ENCODE measurements at regions not wholly inside any gene's neighbourhood (a gene's known extent, or its start where the extent isn't known, plus 50 kb on each side); places are given as distances from the start of the nearest gene placed in this dataset.

GRCh38 chr5:68468322-68468721 is 252.8 kb downstream of the PIK3R1 start (continued):
- TF ChIP-seq ZNF596 (tag by site-specific recombination; IDR thresholded peaks at IDR 0.05) (no peak), ZSCAN4 (tag by site-specific recombination; IDR thresholded peaks at IDR 0.05) (no peak), BCL11B (tag by site-specific recombination; IDR thresholded peaks at IDR 0.05; ENCODE audit: low read depth) (no peak), ZNF404 (tag by site-specific recombination; IDR thresholded peaks at IDR 0.05) (0 out of 2 replicates have a peak, but pooled peaks have one; percentile 31), ZNF423 (tag by site-specific recombination; IDR thresholded peaks at IDR 0.05) (no peak), ZBTB11 (tag by site-specific recombination; conservative IDR thresholded peaks at IDR 0.05; ENCODE audit: low read depth) (peak; percentile 86), ZNF621 (tag by site-specific recombination; IDR thresholded peaks at IDR 0.05) (no peak), ZXDB (tag by site-specific recombination; IDR thresholded peaks at IDR 0.05) (peak; percentile 77), ZNF48 (tag by site-specific recombination; IDR thresholded peaks at IDR 0.05) (no peak), ZNF391 (tag by site-specific recombination; IDR thresholded peaks at IDR 0.05; ENCODE audit: borderline replicate concordance, low read depth) (no peak), ZNF501 (tag by site-specific recombination; IDR thresholded peaks at IDR 0.05) (peak; percentile 73), HOXD13 (CRISPR knock-in tag; IDR thresholded peaks at IDR 0.05; ENCODE audit: borderline replicate concordance) (no peak), MEIS1 (CRISPR knock-in tag; IDR thresholded peaks at IDR 0.05; ENCODE audit: borderline replicate concordance) (no peak), ZNF292 (tag by site-specific recombination; IDR thresholded peaks at IDR 0.05; ENCODE audit: borderline replicate concordance, low read depth) (peak; percentile 39; the same call in 1 of the 2 replicates), ZNF274 (IDR thresholded peaks at IDR 0.05; ENCODE audit: low read length) (no peak), ZNF274 (tag by site-specific recombination; IDR thresholded peaks at IDR 0.05; ENCODE audit: borderline replicate concordance) (no peak), ZNF645 (tag by site-specific recombination; IDR thresholded peaks at IDR 0.05) (no peak), ZSCAN16 (tag by site-specific recombination; IDR thresholded peaks at IDR 0.05) (no peak), MZF1 (tag by site-specific recombination; IDR thresholded peaks at IDR 0.05; ENCODE audit: borderline replicate concordance) (no peak), ZNF664 (tag by site-specific recombination; IDR thresholded peaks at IDR 0.05) (peak; percentile 79), ZNF747 (tag by site-specific recombination; IDR thresholded peaks at IDR 0.05) (no peak), ZNF426 (tag by site-specific recombination; IDR thresholded peaks at IDR 0.05) (peak; percentile 93), ZNF140 (tag by site-specific recombination; IDR thresholded peaks at IDR 0.05) (peak; percentile 73), ZNF350 (tag by site-specific recombination; IDR thresholded peaks at IDR 0.05) (no peak), ZNF670 (tag by site-specific recombination; IDR thresholded peaks at IDR 0.05; ENCODE audit: low read depth) (no peak), ELK4 (IDR thresholded peaks at IDR 0.05; ENCODE audit: borderline replicate concordance, low read depth, low read length) (no peak), KLF10 (tag by site-specific recombination; IDR thresholded peaks at IDR 0.05) (no peak), BCL6B (tag by site-specific recombination; IDR thresholded peaks at IDR 0.05) (no peak), ZNF768 (tag by site-specific recombination; IDR thresholded peaks at IDR 0.05) (no peak), ZNF26 (tag by site-specific recombination; IDR thresholded peaks at IDR 0.05) (no peak), KLF17 (tag by site-specific recombination; IDR thresholded peaks at IDR 0.05) (no peak)
